ENCODE measurements at regions not wholly inside any gene's neighbourhood (a gene's known extent, or its start where the extent isn't known, plus 50 kb on each side); places are given as distances from the start of the nearest gene placed in this dataset.

DNA sequence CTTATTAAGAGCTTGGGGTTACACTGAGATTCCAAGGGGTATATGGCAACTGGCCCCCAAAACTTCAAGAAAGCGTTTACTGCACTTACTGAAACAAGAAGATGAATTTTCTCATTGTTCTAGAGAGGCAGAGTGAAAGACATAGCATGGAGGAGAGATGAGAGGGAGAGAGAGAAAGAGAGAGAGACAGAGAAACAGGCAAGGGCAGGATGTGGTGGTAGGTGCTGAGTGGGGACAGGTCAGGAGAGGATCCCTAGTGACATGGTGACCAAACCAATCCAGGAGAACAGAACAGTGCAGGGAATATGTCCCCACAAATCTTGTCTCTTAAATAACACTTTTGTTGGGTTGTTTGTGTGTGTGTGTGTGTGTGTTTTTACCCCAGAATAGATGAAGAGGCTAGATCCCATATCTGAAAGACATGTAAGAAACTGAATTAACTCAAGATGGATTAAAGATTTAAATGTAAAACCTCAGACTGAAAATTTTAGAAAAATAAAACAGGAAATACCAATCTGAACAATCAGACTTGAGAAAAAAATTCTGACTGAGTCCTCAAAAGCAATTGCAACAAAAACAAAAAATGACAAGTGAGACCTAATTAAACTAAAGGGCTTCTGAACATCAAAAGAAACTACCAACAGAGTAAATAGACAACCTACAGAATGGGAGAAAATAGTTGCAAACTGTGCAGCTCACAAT, 202.2 kb downstream of the QDPR start:
- no peaks in the 10 kb centered on the region for H3K4me1 ChIP-seq
- H3K9me3 ChIP-seq, result peaks cover 0 to 26% (median 3%) of the 10 kb centered on the region in 11 donors
- no peaks in the 10 kb centered on the region for H3K27me3 ChIP-seq
- no peak overlapping the region for H3K4me3 ChIP-seq
- intact Hi-C loops (cut with DNase I), result loop anchor here in 1 of 10 donors (10.0 kb wide), 1 partner anchor 75 kb away; no protein-coding TSS in a partner anchor
- 92 to 97% methylated on average over 1 of the region's 1 CpG for WGBS, 2 donors
- H3K36me3 ChIP-seq, result no peaks in the 10 kb centered on the region
- DNase-seq, result no peak
- TF ChIP-seq, protein P1, sequence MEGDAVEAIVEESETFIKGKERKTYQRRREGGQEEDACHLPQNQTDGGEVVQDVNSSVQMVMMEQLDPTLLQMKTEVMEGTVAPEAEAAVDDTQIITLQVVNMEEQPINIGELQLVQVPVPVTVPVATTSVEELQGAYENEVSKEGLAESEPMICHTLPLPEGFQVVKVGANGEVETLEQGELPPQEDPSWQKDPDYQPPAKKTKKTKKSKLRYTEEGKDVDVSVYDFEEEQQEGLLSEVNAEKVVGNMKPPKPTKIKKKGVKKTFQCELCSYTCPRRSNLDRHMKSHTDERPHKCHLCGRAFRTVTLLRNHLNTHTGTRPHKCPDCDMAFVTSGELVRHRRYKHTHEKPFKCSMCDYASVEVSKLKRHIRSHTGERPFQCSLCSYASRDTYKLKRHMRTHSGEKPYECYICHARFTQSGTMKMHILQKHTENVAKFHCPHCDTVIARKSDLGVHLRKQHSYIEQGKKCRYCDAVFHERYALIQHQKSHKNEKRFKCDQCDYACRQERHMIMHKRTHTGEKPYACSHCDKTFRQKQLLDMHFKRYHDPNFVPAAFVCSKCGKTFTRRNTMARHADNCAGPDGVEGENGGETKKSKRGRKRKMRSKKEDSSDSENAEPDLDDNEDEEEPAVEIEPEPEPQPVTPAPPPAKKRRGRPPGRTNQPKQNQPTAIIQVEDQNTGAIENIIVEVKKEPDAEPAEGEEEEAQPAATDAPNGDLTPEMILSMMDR (IDR thresholded peaks at IDR 0.05), result no peak
- no peak overlapping the region for H3K27ac ChIP-seq
- no peak for ATAC-seq

DNA sequence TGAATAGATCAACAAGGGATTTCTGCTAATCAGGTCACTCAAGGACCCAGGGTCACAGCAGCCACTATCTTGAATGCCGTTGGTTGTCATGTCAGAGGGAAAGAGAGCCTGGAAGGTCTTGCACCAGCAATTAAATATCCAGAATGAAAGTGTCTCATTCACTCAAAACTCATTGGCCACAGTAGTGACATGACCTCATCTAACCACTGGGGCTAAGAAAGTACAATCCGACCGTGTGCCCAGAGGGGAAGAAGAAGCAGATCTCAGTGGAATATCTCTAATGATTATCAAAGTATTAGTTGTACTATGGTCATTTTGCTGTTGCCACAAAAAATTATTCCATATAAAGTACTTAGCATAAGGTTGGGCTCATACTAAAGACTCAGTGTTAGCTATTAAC, 210.0 kb downstream of the QDPR start:
- Histone ChIP-seq H3K27ac (no peak overlapping the region), H3K4me1 (peaks cover 0 to 7% (median 0%) of the 10 kb centered on the region in 9 donors), H3K4me3 (no peak overlapping the region), H3K9me3 (peaks cover 0 to 24% (median 0%) of the 10 kb centered on the region in 11 donors), H3K36me3 (no peaks in the 10 kb centered on the region), H3K27me3 (no peaks in the 10 kb centered on the region)
- ATAC-seq, result no peak
- intact Hi-C loops (cut with DNase I), result no loop called here
- DNase-seq, result no peak
- 25 to 39% methylated on average over 3 of the region's 3 CpGs for whole genome bisulfite sequencing, 2 donors
- TF ChIP-seq, protein P1 (IDR thresholded peaks at IDR 0.05), result no peak

DNA sequence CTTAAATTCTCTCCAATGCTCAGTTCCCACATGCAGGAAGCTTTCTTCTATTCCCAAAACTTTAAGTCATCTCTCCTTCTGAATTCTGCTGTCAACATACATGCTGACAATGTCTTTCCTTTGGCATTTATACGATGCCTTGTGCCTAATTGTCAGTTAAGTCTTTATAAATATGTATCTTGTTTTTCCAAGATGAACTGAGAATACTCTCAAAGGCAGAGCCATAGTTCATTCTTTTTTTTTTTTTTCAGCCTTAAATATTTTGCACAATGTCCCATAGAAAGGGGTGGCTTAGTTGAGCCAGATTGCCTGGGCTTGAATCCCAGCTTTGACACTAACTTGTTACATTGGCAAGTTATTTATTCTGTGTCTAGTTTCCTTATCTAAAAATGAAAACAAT, 210.6 kb downstream of the QDPR start:
- intact Hi-C loops (cut with DNase I), result no loop called here
- Histone ChIP-seq H3K4me1 (peaks cover 0 to 7% (median 0%) of the 10 kb centered on the region in 9 donors), H3K9me3 (peaks cover 0 to 22% (median 0%) of the 10 kb centered on the region in 11 donors), H3K36me3 (no peaks in the 10 kb centered on the region), H3K4me3 (no peak overlapping the region), H3K27me3 (no peaks in the 10 kb centered on the region), H3K27ac (no peak overlapping the region)
- DNase-seq (no peak), ATAC-seq (no peak)
- TF ChIP-seq, protein P1 (IDR thresholded peaks at IDR 0.05), result no peak
- 38 to 74% methylated on average over 1 of the region's 1 CpG for WGBS, 2 donors

DNA sequence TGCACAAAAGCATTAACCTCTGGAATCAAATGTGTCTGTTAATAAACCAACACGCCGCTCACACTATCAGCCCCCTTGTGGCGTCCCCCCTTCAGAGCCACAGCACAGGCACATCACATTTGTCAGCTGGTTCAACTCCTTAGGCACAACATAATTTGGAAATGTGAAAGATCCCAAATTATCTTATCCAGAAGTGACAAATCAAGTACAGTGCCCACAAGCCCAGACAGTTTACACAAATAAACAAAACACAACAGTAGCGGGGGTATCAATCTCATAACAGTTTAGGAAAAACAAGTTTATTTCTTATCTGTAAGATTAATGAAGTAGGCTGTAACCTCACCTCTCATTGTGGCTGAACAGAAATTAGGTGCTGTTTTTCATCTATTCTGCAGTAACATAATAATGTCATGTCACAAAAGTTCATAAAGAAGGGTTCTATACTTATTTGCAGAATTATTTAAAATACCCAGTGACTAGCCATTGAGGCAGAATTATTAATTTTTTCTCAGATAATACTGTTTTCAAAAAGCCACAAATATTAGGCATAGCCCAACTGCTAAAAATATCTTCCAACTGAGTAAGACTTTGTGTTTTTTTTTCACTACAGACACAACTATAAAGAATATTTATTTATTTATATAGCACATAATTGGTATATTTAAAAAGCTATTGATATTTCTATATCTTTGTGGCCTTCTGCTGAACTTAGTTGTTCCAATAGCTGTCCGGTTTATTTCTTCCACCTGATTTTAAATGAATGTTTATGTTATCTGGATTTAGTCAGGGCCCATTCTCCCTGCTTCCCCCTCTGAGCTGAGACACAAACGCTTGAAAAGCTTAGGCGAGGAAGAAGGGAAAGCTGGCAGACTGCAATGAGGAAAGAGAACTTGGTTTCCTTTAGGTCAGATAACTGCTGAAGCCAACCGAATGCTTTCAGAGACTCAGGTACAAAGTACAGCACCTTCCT, 214.7 kb downstream of the QDPR start:
- DNase-seq, result no peak
- intact Hi-C loops (cut with DNase I), result no loop called here
- H3K9me3 ChIP-seq, result peaks cover 0 to 5% (median 0%) of the 10 kb centered on the region in 11 donors
- 63 to 65% methylated on average over 8 of the region's 8 CpGs for WGBS, 2 donors
- no peaks in the 10 kb centered on the region for H3K27me3 ChIP-seq
- no peak for ATAC-seq
- H3K36me3 ChIP-seq, result no peaks in the 10 kb centered on the region
- H3K27ac ChIP-seq, result no peak overlapping the region
- H3K4me3 ChIP-seq, result no peak overlapping the region
- H3K4me1 ChIP-seq, result no peaks in the 10 kb centered on the region
- TF ChIP-seq, protein P1 (IDR thresholded peaks at IDR 0.05), result no peak

All from heart right ventricle (tissue), 16 donors.